Calu3 (cell line): ENCODE measurements at regions not wholly inside any gene's neighbourhood (a gene's known extent, or its start where the extent isn't known, plus 50 kb on each side); places are given as distances from the start of the nearest gene placed in this dataset.
"Not testable (repeated sequence)": the region's sequence is repeated elsewhere in the genome, so short reads cannot be mapped to it uniquely, and the experiment has no call there.

Source experiments
- BruUV-seq: library from RNA; stranded (reverse); fragments of 400-500 nt; replicated peaks from 2 replicates; lab custom pipeline; 2021; lab: Mats Ljungman, UMichigan
- CTCF ChIA-PET: fragments of 300-600 bp; sonication (Branson Sonifier 250); formaldehyde crosslinking; loops from one replicate; lab custom pipeline; 2022; ENCODE audit warnings: antibody characterized with exemption; lab: Charles Lee
- DNase-seq: peaks from one replicate; pipeline ENCODE4 v3.0.0; 2022
- H3K27ac Mint-ChIP-seq: one replicate; pipeline ENCODE4 v1.8.0; 2022; ENCODE audit warnings: mixed read lengths; ENCODE audit not compliant: unreplicated experiment
- H3K27me3 Mint-ChIP-seq: one replicate; pipeline ENCODE4 v1.8.0; 2022; ENCODE audit warnings: mixed read lengths; ENCODE audit not compliant: unreplicated experiment
- H3K36me3 Mint-ChIP-seq: one replicate; pipeline ENCODE4 v1.8.0; 2022; ENCODE audit warnings: mild to moderate bottlenecking, moderate library complexity, mixed read lengths; ENCODE audit not compliant: insufficient read depth, unreplicated experiment
- H3K4me1 Mint-ChIP-seq: one replicate; pipeline ENCODE4 v1.8.0; 2022; ENCODE audit warnings: mild to moderate bottlenecking, low read depth, mixed read lengths; ENCODE audit not compliant: unreplicated experiment
- H3K4me3 Mint-ChIP-seq: one replicate; pipeline ENCODE4 v1.8.0; 2022; ENCODE audit warnings: mild to moderate bottlenecking, low read depth, moderate library complexity, mixed read lengths; ENCODE audit not compliant: unreplicated experiment
- H3K9me3 Mint-ChIP-seq: one replicate; pipeline ENCODE4 v1.8.0; 2022; ENCODE audit warnings: low read depth, mixed read lengths; ENCODE audit not compliant: unreplicated experiment
- CTCF ChIP-seq: fragments of 200-600 bp; IDR thresholded peaks from one replicate; pipeline ENCODE4 v1.8.0; 2022; ENCODE audit warnings: antibody characterized with exemption; ENCODE audit not compliant: unreplicated experiment
- intact Hi-C: fragments of 100-400 bp; cut with micrococcal nuclease; formaldehyde crosslinking; loops from one replicate; pipeline ENCODE4 v1.10.0; 2022; ENCODE audit not compliant: unreplicated experiment

- H3K9me3 Mint-ChIP-seq: no peaks in the 10 kb centered on the region
- CTCF ChIA-PET: interaction anchor here (0.6 kb wide), 1 partner anchor 70 kb away, joined by 3 read pairs; no protein-coding TSS in a partner anchor
- no peaks in the 10 kb centered on the region for H3K36me3 Mint-ChIP-seq
- TF ChIP-seq CTCF: no peak
- intact Hi-C loops: no loop called here
- peaks cover 22% of the 10 kb centered on the region for H3K27me3 Mint-ChIP-seq
- H3K27ac Mint-ChIP-seq: no peak overlapping the region
- no peak overlapping the region for H3K4me3 Mint-ChIP-seq
- DNase-seq: no peak
- H3K4me1 Mint-ChIP-seq: no peaks in the 10 kb centered on the region
- BruUV-seq: no TSS peak
Measured at GRCh38 chr1:90295534-90295933, 300.6 kb downstream of the ZNF326 start.

- no peak overlapping the region for H3K4me3 Mint-ChIP-seq
- H3K27ac Mint-ChIP-seq: no peak overlapping the region
- H3K27me3 Mint-ChIP-seq: peaks cover 48% of the 10 kb centered on the region
- H3K36me3 Mint-ChIP-seq: no peaks in the 10 kb centered on the region
- H3K4me1 Mint-ChIP-seq: no peaks in the 10 kb centered on the region
- CTCF ChIA-PET: no interaction called here
- DNase-seq: no peak
- H3K9me3 Mint-ChIP-seq: no peaks in the 10 kb centered on the region
- BruUV-seq: no TSS peak
- intact Hi-C loops: no loop called here
- no peak for TF ChIP-seq CTCF
Measured at GRCh38 chr1:90291431-90292216, 296.7 kb downstream of the ZNF326 start.

- no peaks in the 10 kb centered on the region for H3K36me3 Mint-ChIP-seq
- no peaks in the 10 kb centered on the region for H3K4me1 Mint-ChIP-seq
- BruUV-seq: no TSS peak
- no peak for DNase-seq
- H3K9me3 Mint-ChIP-seq: no peaks in the 10 kb centered on the region
- H3K4me3 Mint-ChIP-seq: no peak overlapping the region
- no peak for TF ChIP-seq CTCF
- no peak overlapping the region for H3K27ac Mint-ChIP-seq
- CTCF ChIA-PET: no interaction called here
- peaks cover 30% of the 10 kb centered on the region for H3K27me3 Mint-ChIP-seq
- intact Hi-C loops: loop anchor here (10.0 kb wide), 1 partner anchor 148 kb away; no protein-coding TSS in a partner anchor
Measured at GRCh38 chr1:90282811-90283210, 287.9 kb downstream of the ZNF326 start.

GRCh38 chr1:90281886-90282285 is 287.0 kb downstream of the ZNF326 start:
- CTCF ChIA-PET, H3K4me3 Mint-ChIP-seq, BruUV-seq, H3K4me1 Mint-ChIP-seq, H3K36me3 Mint-ChIP-seq, H3K9me3 Mint-ChIP-seq, DNase-seq, H3K27ac Mint-ChIP-seq: not testable (repeated sequence)
- peaks cover 21% of the 10 kb centered on the region for H3K27me3 Mint-ChIP-seq
- intact Hi-C loops: loop anchor here (10.0 kb wide), 1 partner anchor 147 kb away; no protein-coding TSS in a partner anchor

GRCh38 chr1:90277270-90277669 is 282.4 kb downstream of the ZNF326 start:
- Mint-ChIP-seq H3K36me3 (no peaks in the 10 kb centered on the region), H3K27ac (no peak overlapping the region), H3K9me3 (no peaks in the 10 kb centered on the region), H3K4me3 (no peak overlapping the region), H3K4me1 (no peaks in the 10 kb centered on the region), H3K27me3 (peaks cover 25% of the 10 kb centered on the region)
- intact Hi-C loops: no loop called here
- no TSS peak for BruUV-seq
- CTCF ChIA-PET: no interaction called here
- no peak for TF ChIP-seq CTCF
- no peak for DNase-seq
